ENCODE measurements at regions not wholly inside any gene's neighbourhood (a gene's known extent, or its start where the extent isn't known, plus 50 kb on each side); places are given as distances from the start of the nearest gene placed in this dataset.

DNA sequence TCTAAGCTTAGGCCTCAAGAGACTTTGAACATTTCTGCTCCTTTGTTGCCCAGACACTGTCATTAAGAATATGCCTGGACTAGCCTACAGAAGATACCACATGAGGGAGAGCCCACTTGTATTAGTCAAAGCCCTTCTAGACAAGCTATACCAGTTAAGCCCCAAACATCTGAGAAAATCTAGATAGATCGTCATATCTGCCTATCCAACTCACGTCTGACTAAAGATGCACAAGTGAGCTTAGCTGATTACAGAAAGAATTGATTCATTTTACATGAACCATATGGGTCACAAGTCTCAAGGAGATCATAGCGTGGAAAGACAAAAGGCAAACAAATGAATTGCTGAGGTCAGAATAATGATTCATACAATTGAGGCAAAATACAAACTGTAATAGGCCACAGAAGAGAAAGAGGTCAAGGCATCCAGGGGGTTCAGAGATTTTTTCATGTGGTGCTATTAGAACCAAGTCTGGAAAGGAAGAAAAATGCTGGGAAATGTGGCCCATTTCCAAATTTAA, 1155.5 kb upstream of the TENM4 start:
- TF ChIP-seq ZNF382 (CRISPR knock-in tag; IDR thresholded peaks at IDR 0.05; ENCODE audit: borderline replicate concordance) (no peak), PRPF4 (IDR thresholded peaks at IDR 0.05; ENCODE audit: low read depth, low read length, poor library complexity, severe bottlenecking) (no peak)
